B cell (primary cell): ENCODE measurements at regions not wholly inside any gene's neighbourhood (a gene's known extent, or its start where the extent isn't known, plus 50 kb on each side); places are given as distances from the start of the nearest gene placed in this dataset.

Experiments
- CTCF ChIP-seq: fragments of 200-600 bp; IDR thresholded peaks from one replicate; pipeline ENCODE4 v1.8.0; 2022; ENCODE audit warnings: antibody characterized with exemption, mild to moderate bottlenecking
- EZH2 ChIP-seq: IDR thresholded peaks from 2 replicates; pipeline ENCODE4 v1.6.1; 2012; ENCODE audit warnings: borderline replicate concordance, low read depth, mild to moderate bottlenecking, moderate library complexity, low read length; ENCODE audit not compliant: insufficient read depth, poor library complexity, severe bottlenecking

GRCh38 chr20:57034001-57034400 is 232.4 kb downstream of the BMP7 start:
- TF ChIP-seq EZH2 = no peak
- TF ChIP-seq CTCF = no peak
